Dendritic cell treated with granulocyte-macrophage colony-stimulating factor and Interleukin-4, amounts not matched to agents 40 ng/mL and 50 ng/mL, for 4 days (primary cell): ENCODE measurements at regions not wholly inside any gene's neighbourhood (a gene's known extent, or its start where the extent isn't known, plus 50 kb on each side); places are given as distances from the start of the nearest gene placed in this dataset.
"Not testable (repeated sequence)": the region's sequence is repeated elsewhere in the genome, so short reads cannot be mapped to it uniquely, and the experiment has no call there.

Experiments used
- H3K27ac Mint-ChIP-seq: one replicate; pipeline ENCODE4 v1.8.0; 2022; ENCODE audit warnings: mild to moderate bottlenecking, mixed read lengths
- H3K27me3 Mint-ChIP-seq: one replicate; pipeline ENCODE4 v1.8.0; 2022; ENCODE audit warnings: mild to moderate bottlenecking, mixed read lengths
- H3K36me3 Mint-ChIP-seq: one replicate; pipeline ENCODE4 v1.8.0; 2022; ENCODE audit warnings: low read depth, mixed read lengths
- H3K4me1 Mint-ChIP-seq: one replicate; pipeline ENCODE4 v1.8.0; 2022; ENCODE audit warnings: low read depth, mixed read lengths
- H3K4me3 Mint-ChIP-seq: one replicate; pipeline ENCODE4 v1.8.0; 2022; ENCODE audit warnings: mild to moderate bottlenecking, moderate library complexity, mixed read lengths
- H3K9me3 Mint-ChIP-seq: one replicate; pipeline ENCODE4 v1.8.0; 2022; ENCODE audit warnings: mixed read lengths
- intact Hi-C: fragments of 100-400 bp; cut with micrococcal nuclease; formaldehyde crosslinking; loops from one replicate; pipeline ENCODE4 v1.15.0; 2022

DNA sequence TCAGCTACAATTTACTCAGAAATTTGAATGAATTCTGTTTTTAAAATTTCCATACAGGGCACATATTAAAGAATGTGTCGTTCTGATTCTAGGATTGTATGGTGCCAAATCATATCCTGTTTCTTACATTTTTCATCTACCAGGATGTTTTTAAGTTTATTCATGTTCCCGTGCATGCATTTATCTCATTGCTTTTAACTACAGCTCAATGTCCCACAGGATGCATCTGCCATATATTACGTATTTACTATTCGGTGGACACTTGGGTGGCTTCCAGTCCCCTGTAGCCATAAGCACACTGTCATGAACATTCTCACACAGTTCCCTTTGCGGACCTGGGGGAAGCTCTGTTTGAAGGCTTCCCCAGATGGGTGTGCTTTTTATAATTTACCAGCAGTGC is 122.3 kb downstream of the CCDC71L start:
- Mint-ChIP-seq H3K4me1 (peaks cover 11% of the 10 kb centered on the region), H3K27ac (no peak overlapping the region), H3K4me3 (no peak overlapping the region), H3K9me3 (no peaks in the 10 kb centered on the region), H3K36me3 (no peaks in the 10 kb centered on the region), H3K27me3 (peaks cover 7% of the 10 kb centered on the region)
- intact Hi-C loops, result no loop called here

DNA sequence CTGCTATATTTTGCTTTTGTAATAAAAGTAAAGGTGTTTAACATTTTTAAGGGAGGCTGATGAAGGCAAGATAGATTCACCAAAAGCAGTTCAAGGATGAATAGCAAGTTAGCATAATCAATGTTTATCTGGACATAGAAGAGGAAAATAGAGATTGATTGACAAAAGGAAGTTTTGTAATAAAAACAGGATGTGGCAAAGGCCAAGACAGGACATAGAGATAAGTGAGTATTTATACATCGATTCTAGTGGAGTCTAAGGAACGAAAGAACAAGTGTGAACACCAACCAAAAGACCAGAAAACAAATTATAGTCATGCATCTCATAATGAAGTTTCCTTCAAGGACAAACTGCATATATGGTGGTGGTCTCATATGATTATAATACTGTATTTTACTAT is 123.8 kb downstream of the CCDC71L start:
- Mint-ChIP-seq H3K9me3 (no peaks in the 10 kb centered on the region), H3K27ac (no peak overlapping the region), H3K4me3 (no peak overlapping the region), H3K27me3 (peaks cover 11% of the 10 kb centered on the region), H3K36me3 (no peaks in the 10 kb centered on the region), H3K4me1 (peaks cover 5% of the 10 kb centered on the region)
- intact Hi-C loops, result no loop called here

DNA sequence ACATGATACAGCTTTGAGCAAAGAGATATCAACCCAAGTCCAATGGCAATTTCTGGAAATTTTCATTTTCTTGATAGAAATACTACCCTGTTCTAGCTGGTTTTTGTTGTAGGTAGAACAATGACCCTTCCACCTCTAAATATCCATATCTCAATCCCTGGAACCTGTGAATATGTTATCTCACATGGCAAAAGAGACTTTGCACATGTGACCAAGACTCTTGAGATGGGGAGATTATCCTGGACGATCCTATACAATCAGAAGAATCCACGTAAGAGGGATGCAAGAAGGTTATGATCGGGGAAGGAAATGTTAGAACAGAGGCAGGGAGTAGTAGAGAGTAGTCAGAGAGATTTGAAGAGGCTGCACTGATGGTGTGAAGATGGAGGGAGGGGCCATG is 124.9 kb downstream of the CCDC71L start:
- Mint-ChIP-seq H3K4me3 (no peak overlapping the region), H3K27ac (no peak overlapping the region), H3K36me3 (no peaks in the 10 kb centered on the region), H3K27me3 (peaks cover 11% of the 10 kb centered on the region), H3K4me1 (peaks cover 5% of the 10 kb centered on the region), H3K9me3 (no peaks in the 10 kb centered on the region)
- intact Hi-C loops, result no loop called here

DNA sequence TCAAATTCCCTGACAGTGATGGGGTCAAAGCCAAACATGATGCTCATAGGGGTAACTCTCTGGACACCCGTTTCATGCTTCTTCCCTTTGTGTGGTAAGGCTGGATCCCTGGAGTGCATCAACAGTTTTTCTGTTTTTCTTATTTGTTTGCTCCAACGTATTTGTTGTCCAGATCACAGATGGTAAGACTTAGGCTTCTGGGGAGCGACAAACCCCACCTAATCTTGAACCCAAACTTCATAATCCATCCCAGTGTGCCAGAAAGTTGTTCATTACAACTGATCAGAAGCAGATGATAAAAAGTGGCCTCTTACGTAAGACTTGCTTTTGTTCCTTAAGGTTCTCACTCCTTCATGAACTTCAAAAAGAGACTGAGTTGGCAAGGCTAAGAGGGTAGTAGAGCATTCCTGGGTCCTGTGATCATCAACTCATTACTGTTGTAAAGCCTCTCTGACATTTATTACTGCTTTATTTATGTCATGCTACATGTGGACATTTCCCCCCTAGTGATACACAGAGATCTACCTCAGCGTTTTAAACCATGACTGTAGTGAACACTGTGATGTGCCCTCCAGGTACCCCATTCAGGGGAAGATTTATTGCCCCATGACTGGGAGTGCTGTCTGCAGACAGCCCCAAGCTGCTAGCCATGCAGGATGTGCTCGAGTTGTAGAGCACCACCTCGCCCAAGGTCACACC is 125.6 kb downstream of the CCDC71L start:
- H3K4me3 Mint-ChIP-seq, result no peak overlapping the region
- H3K4me1 Mint-ChIP-seq, result peaks cover 5% of the 10 kb centered on the region
- intact Hi-C loops, result no loop called here
- no peak overlapping the region for H3K27ac Mint-ChIP-seq
- H3K27me3 Mint-ChIP-seq, result peaks cover 11% of the 10 kb centered on the region
- no peaks in the 10 kb centered on the region for H3K36me3 Mint-ChIP-seq
- H3K9me3 Mint-ChIP-seq, result no peaks in the 10 kb centered on the region

DNA sequence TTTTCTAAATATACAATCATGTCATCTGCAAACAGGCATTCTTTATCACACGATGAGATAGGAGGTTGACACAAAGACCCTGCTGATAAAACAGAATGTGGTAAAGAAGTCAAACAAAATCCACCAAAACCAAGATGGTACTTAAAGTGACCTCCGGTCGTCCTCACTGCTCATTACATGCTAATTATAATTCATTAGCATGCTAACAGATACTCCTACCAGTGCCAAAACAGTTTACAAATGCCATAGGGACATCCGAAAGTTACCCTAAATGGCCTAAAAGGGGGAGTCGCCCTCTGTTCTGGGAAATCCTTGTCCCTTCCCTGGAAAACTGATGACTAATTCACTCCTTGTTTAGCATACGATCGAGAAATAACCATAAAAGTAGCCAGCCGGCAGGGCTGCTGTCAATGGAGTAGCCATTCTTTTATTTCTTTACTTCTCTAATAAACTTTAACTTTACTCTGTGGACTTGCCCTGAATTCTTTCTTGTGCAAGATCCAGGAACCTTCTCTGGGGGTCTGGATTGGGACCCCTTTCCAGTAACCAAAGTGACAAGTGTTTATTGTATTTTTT is 126.6 kb downstream of the CCDC71L start:
- Mint-ChIP-seq H3K9me3 (no peaks in the 10 kb centered on the region), H3K27me3 (peaks cover 8% of the 10 kb centered on the region), H3K36me3 (no peaks in the 10 kb centered on the region), H3K27ac (no peak overlapping the region), H3K4me3 (no peak overlapping the region), H3K4me1 (peaks cover 5% of the 10 kb centered on the region)
- intact Hi-C loops, result no loop called here

DNA sequence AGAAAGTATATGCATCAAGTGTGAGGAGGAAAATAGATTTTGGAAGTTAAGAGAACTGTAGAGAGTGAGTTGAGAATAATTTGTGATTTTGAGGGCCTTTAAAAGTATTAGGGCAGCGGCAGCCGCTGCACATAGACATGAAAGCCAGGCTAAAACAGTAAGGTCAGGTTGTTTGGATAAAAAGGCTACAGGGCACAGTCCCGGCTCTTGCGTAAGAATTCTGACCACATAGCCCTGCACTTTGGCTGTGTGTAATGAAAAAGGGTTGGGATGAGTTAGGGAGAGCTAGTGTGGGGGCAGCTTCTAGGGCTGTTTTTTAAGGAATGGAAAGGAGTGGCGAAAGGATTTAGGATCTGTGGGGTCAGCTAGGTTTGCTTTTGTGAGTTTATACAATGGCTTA is 130.8 kb downstream of the CCDC71L start:
- H3K4me1 Mint-ChIP-seq, H3K27ac Mint-ChIP-seq, H3K4me3 Mint-ChIP-seq, H3K9me3 Mint-ChIP-seq, intact Hi-C loops, H3K36me3 Mint-ChIP-seq, H3K27me3 Mint-ChIP-seq: not testable (repeated sequence)

DNA sequence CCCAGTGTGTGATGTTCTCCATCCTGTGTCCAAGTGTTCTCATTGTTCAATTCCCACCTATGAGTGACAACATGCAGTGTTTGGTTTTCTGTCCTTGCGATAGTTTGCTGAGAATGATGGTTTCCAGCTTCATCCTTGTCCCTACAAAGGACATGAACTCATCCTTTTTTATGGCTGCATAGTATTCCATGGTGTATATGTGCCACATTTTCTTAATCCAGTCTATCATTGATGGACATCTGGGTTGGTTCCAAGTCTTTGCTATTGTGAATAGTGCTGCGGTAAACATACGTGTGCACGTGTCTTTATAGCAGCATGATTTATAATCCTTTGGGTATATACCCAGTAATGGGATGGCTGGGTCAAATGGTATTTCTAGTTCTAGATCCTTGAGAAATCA is 134.3 kb downstream of the CCDC71L start:
- H3K36me3 Mint-ChIP-seq, H3K27ac Mint-ChIP-seq, H3K4me3 Mint-ChIP-seq, H3K9me3 Mint-ChIP-seq, H3K27me3 Mint-ChIP-seq, intact Hi-C loops: not testable (repeated sequence)
- peaks cover 17% of the 10 kb centered on the region for H3K4me1 Mint-ChIP-seq

DNA sequence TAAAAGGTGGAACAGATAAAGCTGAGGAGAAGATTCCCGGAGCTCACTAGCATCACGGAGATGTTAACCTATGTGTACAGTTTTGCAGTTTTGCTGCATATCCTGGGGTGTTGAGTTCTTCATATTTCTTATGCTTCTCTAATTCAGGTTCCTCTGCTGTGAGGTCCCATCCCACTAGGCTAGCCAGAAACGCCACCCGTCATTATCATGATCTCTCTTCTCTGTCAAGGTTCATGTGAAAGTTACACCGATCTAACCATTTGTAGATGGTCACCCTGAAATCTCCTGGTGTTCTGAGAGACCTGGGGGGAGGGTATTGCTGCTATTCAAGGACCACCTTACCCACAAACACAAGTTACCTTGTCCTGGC is 136.3 kb downstream of the CCDC71L start:
- Mint-ChIP-seq H3K9me3 (no peaks in the 10 kb centered on the region), H3K27ac (no peak overlapping the region), H3K27me3 (peaks cover 3% of the 10 kb centered on the region), H3K4me3 (no peak overlapping the region), H3K4me1 (peaks cover 17% of the 10 kb centered on the region), H3K36me3 (no peaks in the 10 kb centered on the region)
- intact Hi-C loops, result no loop called here

DNA sequence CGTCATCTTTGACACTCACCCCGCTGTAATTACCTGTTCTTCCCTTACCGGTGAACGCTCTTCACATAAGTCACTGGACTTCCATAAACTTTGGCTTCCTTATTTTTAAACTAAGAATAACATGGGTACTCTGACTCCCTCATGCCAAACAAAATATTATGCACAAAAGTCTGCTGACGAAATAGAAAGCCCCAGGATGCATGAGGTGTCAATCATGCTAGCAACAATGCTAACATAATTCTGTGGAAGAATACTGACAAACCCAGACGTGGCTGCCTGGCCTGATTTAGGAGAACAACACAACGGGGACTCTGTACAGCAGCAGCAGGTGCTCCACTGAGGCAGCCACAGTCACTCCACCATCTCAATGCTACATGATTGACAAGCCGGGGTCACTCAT is 137.5 kb downstream of the CCDC71L start:
- H3K36me3 Mint-ChIP-seq, result no peaks in the 10 kb centered on the region
- H3K4me1 Mint-ChIP-seq, result peaks cover 17% of the 10 kb centered on the region
- H3K9me3 Mint-ChIP-seq, result no peaks in the 10 kb centered on the region
- peaks cover 12% of the 10 kb centered on the region for H3K27me3 Mint-ChIP-seq
- intact Hi-C loops, result no loop called here
- no peak overlapping the region for H3K27ac Mint-ChIP-seq
- no peak overlapping the region for H3K4me3 Mint-ChIP-seq

DNA sequence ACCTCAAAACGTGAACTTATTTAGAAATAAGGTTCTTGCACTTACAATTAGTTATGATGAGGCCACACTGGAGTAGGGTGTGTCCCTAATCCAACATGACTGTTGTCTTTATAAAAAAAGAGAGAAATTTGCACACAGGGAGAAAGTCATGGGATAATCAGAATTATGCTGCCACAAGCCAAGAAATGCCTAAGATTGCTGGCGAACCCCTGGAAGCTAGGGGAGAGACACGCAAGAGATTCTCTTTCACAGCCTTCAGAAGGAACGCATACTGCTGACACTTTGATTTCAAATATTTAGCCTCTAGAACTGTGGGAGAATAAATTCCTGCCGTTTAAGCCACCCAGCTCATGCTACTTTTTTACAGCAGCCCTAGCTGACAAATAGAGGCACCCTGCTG is 138.3 kb downstream of the CCDC71L start:
- H3K4me3 Mint-ChIP-seq, result no peak overlapping the region
- intact Hi-C loops, result no loop called here
- H3K4me1 Mint-ChIP-seq, result peaks cover 17% of the 10 kb centered on the region
- H3K27me3 Mint-ChIP-seq, result peaks cover 16% of the 10 kb centered on the region
- H3K9me3 Mint-ChIP-seq, result no peaks in the 10 kb centered on the region
- no peaks in the 10 kb centered on the region for H3K36me3 Mint-ChIP-seq
- no peak overlapping the region for H3K27ac Mint-ChIP-seq

DNA sequence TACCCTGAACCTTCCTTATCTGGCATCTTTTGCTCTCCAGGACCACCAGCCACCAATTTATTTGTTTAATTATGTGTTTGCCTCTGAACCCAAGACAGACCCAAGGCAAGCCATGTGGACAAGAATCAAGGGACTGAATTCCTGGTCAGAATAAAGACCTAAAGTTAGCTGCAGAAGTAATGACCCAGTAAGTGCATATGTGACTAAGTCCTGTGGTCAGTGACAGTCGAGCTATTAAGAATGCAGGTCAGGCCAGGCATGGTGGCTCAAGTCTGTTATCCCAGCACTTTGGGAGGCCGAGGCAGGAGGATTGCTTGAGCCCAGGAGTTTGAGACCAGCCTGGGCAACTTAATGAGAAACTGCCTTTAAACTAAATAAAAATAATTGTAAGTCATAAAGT is 139.4 kb downstream of the CCDC71L start:
- no peaks in the 10 kb centered on the region for H3K9me3 Mint-ChIP-seq
- no peaks in the 10 kb centered on the region for H3K36me3 Mint-ChIP-seq
- H3K4me1 Mint-ChIP-seq, result peaks cover 21% of the 10 kb centered on the region
- intact Hi-C loops, result no loop called here
- peaks cover 16% of the 10 kb centered on the region for H3K27me3 Mint-ChIP-seq
- H3K27ac Mint-ChIP-seq, result no peak overlapping the region
- no peak overlapping the region for H3K4me3 Mint-ChIP-seq

DNA sequence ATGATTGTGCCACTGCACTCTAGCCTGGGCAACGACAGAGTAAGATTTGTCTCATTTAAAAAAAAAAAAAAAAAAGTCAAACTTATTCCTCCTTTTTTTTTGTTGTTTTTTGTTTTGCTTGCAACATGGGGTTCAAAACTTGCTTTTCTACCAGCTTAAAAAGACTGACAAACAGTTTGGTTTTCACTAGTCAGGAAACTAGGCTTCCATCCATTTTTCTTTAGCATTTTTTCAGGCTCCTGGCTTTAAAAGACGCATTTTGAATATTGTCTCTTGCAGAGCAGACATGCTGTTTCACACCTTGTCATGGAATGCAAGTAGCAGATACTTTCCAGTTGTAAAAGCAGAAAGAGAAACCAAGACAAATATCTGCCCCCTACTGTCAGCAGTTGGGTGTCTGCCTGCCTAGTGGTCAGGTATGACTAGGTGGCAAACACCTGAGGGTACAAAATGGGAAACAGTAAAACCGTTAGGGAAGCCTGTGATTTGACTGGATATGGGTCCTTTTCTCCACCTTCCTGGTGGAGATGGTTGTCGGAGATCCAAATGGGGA is 139.9 kb downstream of the CCDC71L start:
- no peak overlapping the region for H3K27ac Mint-ChIP-seq
- H3K36me3 Mint-ChIP-seq, result no peaks in the 10 kb centered on the region
- intact Hi-C loops, result no loop called here
- H3K4me3 Mint-ChIP-seq, result no peak overlapping the region
- H3K4me1 Mint-ChIP-seq, result peaks cover 22% of the 10 kb centered on the region
- H3K27me3 Mint-ChIP-seq, result peaks cover 16% of the 10 kb centered on the region
- no peaks in the 10 kb centered on the region for H3K9me3 Mint-ChIP-seq

DNA sequence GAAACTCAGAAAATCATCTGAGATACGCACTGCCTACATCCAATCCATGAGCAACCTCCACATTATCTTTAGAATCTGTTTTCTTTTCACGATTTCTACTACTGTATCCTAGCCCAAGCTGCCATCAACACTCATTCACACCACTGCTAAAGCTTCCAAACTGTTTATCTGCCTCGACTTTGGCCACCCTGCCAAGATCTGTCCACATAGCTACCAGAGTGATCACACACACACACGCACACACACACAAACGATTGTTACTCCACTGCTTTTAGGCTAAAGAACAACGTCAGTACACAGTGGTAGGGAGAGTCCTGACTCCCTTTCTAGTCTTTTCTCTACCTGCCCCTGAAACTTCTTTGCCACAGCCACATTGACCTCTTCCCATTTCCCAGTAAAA is 142.0 kb downstream of the CCDC71L start:
- Mint-ChIP-seq H3K27ac (peak overlapping the region; percentile 2), H3K9me3 (no peaks in the 10 kb centered on the region), H3K4me3 (no peak overlapping the region), H3K27me3 (peaks cover 13% of the 10 kb centered on the region), H3K36me3 (no peaks in the 10 kb centered on the region), H3K4me1 (peaks cover 11% of the 10 kb centered on the region)
- intact Hi-C loops, result no loop called here

DNA sequence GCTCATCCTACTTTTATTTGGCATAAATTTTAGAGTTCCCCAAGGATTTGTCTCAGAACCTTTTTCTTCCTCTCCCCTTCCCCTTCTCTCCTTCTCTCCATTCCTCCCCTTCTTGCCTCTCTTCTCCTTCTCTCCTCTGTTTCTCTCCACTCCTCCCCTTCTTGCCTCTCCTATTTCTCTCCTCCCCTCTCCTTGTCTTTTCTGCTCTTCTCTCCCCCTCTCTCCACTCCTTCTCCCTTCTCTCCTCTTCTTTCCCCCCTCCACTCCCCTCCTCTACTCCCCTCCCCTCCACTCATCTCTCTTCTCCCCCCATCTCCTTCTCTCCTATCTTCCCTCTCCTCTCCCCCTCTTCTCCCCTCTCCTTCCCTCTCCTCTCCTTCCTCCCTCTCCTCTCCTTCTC is 142.7 kb downstream of the CCDC71L start:
- H3K27ac Mint-ChIP-seq, result peak overlapping the region; percentile 2

DNA sequence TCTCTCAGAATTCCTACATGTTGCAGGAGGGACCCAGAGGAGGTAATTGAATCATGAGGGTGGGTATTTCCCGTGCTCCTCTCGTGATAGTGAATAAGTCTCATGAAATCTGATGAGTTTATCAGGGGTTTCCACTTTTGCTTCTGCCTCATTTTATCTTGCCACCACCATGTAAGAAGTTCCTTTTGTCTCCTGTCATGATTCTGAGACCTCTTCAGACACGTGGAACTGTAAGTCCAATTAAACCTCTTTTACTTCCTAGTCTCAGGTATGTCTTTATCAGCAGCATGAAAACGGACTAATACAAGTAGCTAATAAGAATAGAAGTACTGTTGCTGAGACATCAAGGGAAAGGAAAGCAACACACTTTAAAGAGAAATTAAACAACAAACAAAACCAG is 143.4 kb downstream of the CCDC71L start:
- H3K27me3 Mint-ChIP-seq, result peaks cover 13% of the 10 kb centered on the region
- no peak overlapping the region for H3K27ac Mint-ChIP-seq
- intact Hi-C loops, result no loop called here
- H3K36me3 Mint-ChIP-seq, result no peaks in the 10 kb centered on the region
- peaks cover 5% of the 10 kb centered on the region for H3K4me1 Mint-ChIP-seq
- no peaks in the 10 kb centered on the region for H3K9me3 Mint-ChIP-seq
- no peak overlapping the region for H3K4me3 Mint-ChIP-seq

More for the DNA sequence above, 142.7 kb downstream of the CCDC71L start:
- Mint-ChIP-seq H3K27me3 (peaks cover 13% of the 10 kb centered on the region), H3K36me3 (no peaks in the 10 kb centered on the region), H3K9me3 (no peaks in the 10 kb centered on the region), H3K4me3 (no peak overlapping the region), H3K4me1 (peaks cover 5% of the 10 kb centered on the region)
- intact Hi-C loops, result no loop called here
